Cardiac septum (tissue), 1 donor: ENCODE measurements at regions not wholly inside any gene's neighbourhood (a gene's known extent, or its start where the extent isn't known, plus 50 kb on each side); places are given as distances from the start of the nearest gene placed in this dataset.
"Not testable (repeated sequence)": the region's sequence is repeated elsewhere in the genome, so short reads cannot be mapped to it uniquely, and the experiment has no call there.

Experiments used
- DNase-seq: peaks from one replicate; pipeline ENCODE4 v3.0.0-alpha.2; 2020; ENCODE audit warnings: low spot score
- intact Hi-C: fragments of 100-400 bp; cut with DNase I; formaldehyde crosslinking; loops from one replicate; pipeline ENCODE4 v1.14.0; 2022
- donor health status: DM: no; HTN: no; CAD: no.

- intact Hi-C loops = loop anchor here (10.0 kb wide), 1 partner anchor 315 kb away; no protein-coding TSS in a partner anchor
- not testable (repeated sequence) for DNase-seq
Observed at GRCh38 chr15:28789401-28790114, 58.9 kb downstream of the GOLGA6L7 start.

GRCh38 chr15:28788649-28789400, 59.6 kb downstream of the GOLGA6L7 start:
- intact Hi-C loops = loop anchor here (10.0 kb wide), 1 partner anchor 316 kb away; no protein-coding TSS in a partner anchor
- not testable (repeated sequence) for DNase-seq

- intact Hi-C loops = loop anchor here (10.0 kb wide), 1 partner anchor 317 kb away; no protein-coding TSS in a partner anchor
- DNase-seq = not testable (repeated sequence)
Observed at GRCh38 chr15:28788176-28788575, 60.3 kb downstream of the GOLGA6L7 start.

GRCh38 chr15:28786521-28786920, 61.9 kb downstream of the GOLGA6L7 start:
- DNase-seq = no peak
- intact Hi-C loops = loop anchor here (10.0 kb wide), 1 partner anchor 318 kb away; no protein-coding TSS in a partner anchor

GRCh38 chr15:28784347-28785163, 63.9 kb downstream of the GOLGA6L7 start:
- DNase-seq = not testable (repeated sequence)
- intact Hi-C loops = loop anchor here (10.0 kb wide), 1 partner anchor 320 kb away; no protein-coding TSS in a partner anchor

- DNase-seq = no peak
- intact Hi-C loops = loop anchor here (10.0 kb wide), 1 partner anchor 321 kb away; no protein-coding TSS in a partner anchor
Observed at GRCh38 chr15:28783873-28784272, 64.6 kb downstream of the GOLGA6L7 start.

- no peak for DNase-seq
- intact Hi-C loops = loop anchor here (10.0 kb wide), 1 partner anchor 321 kb away; no protein-coding TSS in a partner anchor
Observed at GRCh38 chr15:28783466-28783865, 65.0 kb downstream of the GOLGA6L7 start.

- intact Hi-C loops, DNase-seq: not testable (repeated sequence)
Observed at GRCh38 chr15:28778397-28778796, 66.2 kb upstream of the GOLGA8M start.

GRCh38 chr15:28772857-28773256, 60.6 kb upstream of the GOLGA8M start:
- DNase-seq, intact Hi-C loops: not testable (repeated sequence)
